ENCODE measurements at regions not wholly inside any gene's neighbourhood (a gene's known extent, or its start where the extent isn't known, plus 50 kb on each side); places are given as distances from the start of the nearest gene placed in this dataset.
"Not testable (repeated sequence)": the region's sequence is repeated elsewhere in the genome, so short reads cannot be mapped to it uniquely, and the experiment has no call there.

DNA sequence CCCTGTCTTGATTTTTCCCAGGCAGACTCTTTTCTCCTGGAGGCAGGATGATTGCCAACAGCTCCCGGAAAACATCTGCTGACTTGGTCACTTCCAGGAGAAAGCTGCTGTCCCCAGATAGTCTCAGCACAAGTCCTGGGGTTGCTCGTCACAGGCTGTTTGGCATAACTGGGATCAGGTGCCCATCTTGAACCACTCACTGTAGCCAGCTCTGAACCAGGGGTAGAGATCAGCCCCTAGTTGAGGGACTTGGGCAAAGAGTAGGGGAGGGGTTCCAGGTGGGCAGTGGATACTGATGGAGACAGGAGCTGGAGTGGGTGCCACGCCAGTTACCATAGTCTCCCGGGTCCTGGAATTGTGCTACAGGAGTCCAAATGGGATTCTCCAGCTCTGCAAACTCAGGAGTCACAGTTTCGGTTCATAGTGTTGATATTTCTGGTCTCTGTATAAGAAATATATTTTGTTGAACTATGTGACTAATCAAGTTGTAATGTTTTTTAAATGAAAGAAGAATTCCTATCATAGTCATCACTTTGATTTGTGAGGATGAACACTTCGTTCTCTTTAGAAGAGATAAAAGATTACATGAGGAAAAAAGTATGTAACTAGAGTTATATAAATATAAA lies 1154.5 kb downstream of the AACS start:
- DNase-seq = no peak

DNA sequence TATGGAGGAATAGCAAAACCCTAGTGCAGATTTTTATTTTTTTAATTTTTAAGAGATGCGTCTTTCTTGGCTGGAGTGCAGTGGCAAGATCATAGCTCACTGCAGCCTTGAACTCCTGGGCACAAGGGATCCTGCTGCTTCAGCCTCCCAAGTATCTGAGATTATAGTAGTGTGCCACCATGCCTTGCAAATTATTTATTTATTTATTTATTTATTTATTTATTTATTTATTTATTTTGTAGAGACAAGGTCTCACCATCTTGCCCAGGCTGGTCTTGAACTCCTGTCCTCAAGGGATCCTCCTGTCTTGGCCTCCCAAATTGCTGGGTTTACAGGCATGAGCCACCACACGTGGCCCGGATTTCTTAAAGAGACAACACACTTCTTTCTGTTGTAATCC lies 1158.8 kb downstream of the AACS start:
- no peak for DNase-seq

DNA sequence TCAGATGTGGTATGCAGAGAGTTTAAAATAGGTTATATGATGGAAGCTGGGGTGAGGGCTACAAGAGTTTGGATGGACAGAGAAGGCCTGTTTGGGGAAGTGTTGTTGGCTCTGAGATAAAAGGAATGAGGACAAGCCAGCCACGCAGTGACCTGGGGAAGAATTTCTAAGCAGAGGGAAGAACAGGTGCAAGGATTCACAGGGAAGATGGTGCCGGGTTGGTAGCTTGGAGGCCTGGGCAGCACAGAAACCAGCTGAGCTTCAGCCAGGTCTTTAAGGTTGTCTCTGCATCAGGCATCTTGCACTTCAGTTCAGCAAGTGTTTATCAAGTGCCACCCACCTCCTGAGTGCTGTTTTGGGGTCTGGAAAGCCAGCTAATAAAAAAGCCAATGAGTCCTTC lies 1163.7 kb downstream of the AACS start:
- no peak for DNase-seq

DNA sequence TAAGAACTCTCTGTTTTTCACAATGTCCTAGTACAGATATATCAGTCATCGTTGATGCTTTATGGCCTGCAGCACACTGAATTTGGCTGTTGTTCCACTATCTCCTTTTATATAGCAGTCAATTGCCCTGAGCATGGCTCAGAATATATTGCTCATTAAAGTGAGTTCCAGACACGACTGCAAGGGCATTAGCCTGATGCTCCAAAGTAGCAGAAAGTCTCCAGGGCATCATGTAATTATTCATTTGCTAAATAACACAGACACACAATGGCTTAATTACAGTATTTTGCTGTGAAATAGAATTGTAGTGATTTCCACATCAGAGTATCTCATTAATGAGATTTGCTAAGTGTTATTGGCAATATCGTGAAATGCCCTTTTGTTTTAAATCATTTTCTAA lies 1167.5 kb downstream of the AACS start:
- no peak for DNase-seq

DNA sequence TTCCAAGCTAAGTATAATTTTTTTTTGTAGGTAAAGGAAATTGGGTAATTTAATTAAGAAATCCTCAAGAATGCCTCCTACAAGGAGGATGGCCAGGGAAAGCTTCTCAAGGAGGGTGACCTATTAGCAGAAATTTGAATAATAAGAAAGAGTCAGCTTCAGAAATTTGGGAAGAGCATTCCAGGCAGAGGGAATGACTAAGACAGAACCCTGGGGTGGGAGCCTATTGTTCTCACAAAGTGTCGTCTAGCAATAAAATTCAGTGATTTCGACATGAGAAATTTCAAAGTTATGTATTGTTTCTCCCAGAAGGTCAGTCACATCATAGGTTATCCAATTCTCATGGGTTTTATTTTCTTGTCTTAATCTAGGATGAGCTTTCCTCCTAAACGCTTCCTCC lies 1168.4 kb downstream of the AACS start:
- DNase-seq = no peak

DNA sequence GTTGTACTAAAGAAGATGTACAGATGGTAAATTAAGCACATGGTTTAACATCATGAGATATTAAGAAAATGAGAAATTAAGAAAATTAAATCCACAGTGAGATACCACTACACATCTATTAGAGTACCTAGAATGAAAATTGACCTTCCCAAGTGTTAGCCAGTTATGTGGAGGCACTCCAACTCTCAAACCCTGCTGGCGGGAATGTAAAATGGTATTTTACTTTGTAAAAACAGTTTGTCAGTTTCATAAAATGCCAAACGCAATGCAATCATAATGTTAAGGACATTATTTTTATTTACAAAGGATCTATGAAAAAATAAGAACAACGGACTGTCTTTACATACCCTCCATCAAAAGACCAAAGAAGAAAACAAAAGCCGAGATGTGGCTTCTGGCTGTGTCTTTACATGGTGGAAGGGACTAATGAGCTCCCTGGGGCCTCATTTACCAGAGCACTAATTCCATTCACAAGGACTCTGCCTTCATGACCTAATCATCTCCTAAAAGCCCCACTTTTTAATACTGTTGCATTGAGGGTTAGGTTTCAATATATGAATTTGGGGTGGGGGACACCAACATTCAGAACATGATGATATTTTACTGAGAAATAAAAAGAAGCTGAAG lies 1178.7 kb downstream of the AACS start:
- no peak for DNase-seq

DNA sequence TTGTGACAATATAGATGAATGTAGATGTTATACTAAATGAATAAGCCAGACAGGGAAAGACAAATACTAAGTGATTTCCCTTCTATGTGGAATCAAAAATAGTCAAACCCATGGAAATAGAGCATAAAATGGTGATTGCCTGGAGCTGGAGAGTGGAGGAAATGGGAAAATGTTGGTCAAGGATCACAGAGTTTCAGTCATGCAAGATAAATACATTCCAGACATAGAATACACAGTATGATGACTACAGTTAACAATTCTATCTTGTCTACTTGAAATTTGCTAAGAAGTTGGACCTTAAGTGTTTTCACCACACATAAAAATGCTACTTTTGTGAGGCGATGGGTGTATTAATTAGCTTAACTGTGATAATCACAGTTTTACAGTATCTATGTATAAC lies 1182.7 kb downstream of the AACS start:
- no peak for DNase-seq

DNA sequence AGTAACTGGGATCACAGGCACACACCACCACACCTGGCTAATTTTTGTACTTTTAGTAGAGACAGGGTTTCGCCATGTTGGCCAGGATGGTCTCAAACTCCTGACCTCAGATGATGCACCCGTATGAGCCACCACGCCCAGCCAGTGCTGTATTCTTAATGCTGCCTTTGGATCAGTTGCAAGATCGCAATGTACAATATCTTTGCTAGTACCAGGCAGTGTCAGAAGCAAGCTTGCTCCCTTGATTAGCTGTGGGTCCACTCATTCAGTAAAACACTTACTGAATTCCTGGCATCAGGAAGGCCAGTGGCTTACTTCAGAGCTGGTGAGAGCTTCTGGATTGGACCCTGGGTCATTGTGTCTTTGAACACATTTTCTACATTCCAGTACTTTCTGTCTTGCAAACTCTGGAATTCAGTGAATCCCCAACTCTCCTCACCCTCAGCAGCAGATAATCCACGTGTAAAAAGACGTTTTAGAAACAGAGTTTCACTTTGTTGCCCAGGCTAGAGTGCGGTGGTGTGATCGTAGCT lies 1183.7 kb downstream of the AACS start:
- no peak for DNase-seq

DNA sequence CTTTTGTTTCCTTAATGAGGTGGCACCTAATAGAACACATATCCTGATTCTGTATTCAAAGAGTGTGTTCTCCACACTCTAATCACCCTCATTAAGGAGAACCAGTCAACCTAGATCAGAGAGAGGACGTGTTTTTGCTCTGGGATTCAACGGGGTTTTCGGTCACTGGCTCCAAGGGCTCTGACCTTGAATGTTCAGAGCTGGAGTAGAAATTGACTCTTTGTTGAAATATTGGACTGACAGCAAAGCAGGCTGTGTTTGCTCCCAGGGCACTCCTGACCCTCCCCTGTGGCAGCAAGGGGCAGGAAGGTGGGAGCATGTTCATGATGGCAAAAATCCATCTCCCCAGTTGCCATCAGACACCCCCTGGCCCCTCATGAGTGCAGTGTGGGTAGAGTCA lies 1193.0 kb downstream of the AACS start:
- no peak for DNase-seq

DNA sequence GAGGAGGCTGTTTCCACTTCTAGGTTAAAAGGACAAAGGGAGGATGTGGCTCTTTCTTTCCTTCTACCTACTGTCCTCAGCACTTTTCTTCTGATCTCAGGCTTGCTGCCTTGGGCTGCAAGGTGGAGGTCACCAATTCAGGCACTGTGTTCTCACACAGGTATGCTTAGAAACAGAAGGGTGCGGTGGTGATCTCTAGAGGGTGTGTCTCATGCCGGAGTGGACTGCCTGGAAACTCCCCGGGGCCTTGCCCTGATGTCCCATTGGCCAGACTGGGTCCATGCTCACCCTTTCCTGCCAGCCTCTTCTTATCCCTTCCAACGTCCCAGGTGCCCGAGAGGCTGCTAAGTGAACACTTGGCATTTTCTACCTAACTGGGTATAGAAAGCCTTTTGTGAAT lies 1197.6 kb downstream of the AACS start:
- no peak for DNase-seq

DNA sequence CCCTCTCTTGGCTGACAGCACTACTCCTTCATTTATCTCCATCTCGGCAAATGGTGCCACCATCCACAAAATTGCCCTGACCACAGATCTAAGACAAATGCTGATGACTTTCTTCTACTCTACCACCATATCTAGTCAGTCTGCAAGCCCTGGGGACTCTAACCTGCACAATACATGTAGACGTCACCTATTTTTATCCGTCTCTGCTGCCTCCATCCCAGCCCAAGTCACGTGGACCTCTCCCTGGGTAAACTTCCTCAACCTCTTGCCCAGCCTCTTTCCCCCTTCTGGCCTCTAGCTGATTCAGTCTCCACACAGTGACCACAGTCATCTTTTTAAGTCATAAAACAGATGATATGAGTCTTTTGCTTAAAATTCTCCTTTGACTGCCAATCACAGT lies 1203.0 kb downstream of the AACS start:
- DNase-seq = no peak

DNA sequence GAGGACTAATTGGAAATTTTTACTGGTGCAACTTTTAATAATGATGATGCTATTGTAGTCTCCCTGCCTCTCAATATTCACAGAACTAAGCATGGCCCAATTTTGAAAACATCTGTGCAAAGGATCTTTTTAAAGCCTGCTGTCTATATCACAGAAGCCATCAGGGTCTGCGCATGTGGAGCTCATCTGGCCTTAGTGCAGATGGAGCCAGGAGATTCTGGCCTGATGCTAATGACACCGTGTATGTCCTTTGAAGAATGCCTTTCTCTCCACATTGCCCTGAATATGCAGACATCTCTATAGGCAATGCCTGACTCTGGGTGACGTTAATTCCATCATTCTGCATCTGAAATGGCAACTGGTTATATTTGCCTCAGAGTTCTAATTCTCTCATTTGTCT lies 1205.9 kb downstream of the AACS start:
- DNase-seq = no peak

DNA sequence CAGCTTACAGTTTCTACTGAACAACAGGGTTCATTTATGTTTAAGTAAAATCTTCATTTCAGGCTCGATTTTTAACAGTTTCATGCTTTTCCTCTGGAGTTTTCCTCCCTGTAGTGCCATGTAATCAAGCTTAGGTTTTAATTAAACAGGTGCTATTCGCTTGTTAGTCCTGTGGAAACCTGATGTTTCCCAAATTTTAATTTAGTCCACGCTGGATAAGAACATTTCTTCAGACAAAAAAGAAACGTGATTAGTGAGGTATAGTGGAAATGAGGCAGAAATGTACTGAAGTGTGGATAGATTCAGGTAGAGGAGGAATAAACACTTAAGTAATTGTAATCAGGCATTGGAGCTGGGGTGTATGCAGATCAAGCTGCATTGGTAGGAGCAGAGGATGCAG lies 1217.5 kb downstream of the AACS start:
- no peak for DNase-seq

DNA sequence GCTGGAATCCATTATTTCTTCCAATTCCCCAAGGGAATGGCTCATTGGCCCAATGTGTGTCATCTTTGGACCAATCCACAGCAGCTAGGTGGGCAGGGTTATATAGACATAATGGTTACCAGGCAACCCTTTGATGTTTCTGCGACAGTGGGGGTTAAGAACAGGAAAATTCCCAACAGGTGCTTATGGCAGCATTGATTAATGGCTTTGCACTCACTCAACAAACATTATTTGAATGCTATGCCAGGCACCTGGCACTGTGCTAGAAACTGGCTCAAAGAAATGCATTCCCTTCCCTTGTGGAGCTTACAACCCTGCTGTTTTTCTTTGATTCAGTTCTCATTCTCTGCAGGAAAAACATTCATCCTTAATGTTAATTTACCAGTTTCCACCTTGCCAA lies 1221.0 kb downstream of the AACS start:
- DNase-seq = no peak

DNA sequence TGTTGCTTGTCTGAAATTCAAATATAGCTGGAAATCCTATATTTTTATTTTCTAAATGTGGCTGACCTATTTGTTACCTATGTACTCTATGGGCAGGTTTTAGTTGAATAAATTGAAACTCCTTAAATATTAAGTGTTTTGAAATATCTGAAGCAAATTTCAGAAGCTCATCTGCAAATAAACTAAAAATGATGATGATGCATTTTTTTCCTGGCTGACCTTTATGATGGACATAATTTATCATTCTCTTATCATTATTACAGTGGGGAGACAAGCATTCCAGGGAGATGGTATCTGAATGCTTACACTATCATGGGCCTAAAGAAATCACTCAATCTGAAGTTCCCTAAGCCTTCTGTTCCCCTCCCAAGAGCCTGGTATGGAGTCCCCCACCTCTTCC lies 1225.2 kb downstream of the AACS start:
- DNase-seq = no peak

DNA sequence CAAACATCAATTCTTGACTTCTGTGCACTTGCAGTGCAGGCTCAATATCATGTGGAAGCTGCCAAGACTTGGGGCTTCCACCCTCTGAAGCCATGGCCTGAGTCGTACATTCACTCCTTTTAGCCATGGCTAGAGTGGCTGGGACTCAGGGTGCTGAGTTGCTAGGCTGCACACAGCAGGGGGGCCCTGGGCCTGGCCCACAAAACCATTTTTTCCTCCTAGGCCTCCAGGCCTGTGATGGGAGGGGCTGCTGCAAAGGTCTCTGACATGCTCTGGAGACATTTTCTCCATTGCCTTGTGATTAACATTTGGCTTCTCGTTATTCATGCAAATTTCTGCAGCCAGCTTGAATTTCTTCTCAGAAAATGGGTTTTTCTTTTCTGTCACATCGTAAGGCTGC lies 1226.8 kb downstream of the AACS start:
- not testable (repeated sequence) for DNase-seq

DNA sequence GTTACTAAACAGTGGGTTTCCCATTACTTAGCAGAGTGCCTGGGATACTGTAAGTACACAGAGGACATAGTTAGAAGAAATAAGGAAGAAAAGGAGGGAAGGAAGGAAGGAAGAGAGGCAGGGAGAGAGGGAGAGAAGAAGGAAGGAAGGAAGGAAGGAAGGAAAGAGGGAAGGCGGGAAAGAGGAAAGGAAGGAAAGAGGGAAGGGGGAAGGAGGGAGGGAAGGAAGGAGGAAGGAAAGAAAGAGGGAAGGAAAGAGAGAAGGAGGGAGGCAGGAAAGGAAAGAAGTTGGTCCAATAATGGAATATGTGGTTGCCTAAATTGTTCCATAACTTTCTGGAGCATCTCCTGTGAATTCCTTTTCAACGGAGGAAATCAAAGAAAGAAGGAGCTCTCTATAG lies 1230.4 kb downstream of the AACS start:
- DNase-seq = no peak

DNA sequence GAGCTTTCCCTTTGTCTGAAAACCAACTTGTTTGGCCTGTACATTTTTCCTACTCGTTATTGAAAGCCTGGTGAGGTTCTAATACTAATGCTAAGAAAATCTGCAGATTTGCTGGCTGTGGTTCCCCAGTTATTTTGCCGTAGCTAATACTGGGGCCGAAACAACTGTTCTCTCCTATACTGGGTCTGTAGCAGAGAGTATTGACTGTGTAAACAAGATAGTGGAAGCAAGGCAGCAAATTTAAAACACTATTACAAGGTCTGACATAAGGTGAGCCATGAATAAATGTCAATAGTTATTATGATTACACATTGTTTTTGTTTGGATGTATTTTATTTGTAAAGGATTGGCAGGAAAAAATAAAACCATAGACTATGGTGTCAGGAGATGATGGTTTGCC lies 1244.0 kb downstream of the AACS start:
- no peak for DNase-seq

DNA sequence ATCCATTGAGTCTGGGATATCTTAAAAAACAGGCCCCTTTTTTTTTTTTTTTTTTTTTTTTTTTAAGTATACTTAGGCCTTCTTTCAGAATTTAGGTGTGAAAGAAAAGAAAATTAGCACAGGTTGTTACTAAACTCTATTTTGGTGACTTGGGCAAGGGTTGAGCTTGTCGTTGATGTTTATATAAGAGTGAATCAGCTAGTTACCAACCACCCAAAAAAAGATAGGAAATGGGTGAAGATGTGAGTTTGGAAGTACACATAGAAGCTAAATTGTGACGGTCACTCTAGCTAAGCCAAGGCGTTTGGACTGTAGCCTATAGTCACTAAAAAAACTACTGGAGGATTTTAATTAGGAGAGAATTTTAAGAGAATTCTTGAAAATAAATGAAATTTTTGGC lies 1247.2 kb downstream of the AACS start:
- no peak for DNase-seq

DNA sequence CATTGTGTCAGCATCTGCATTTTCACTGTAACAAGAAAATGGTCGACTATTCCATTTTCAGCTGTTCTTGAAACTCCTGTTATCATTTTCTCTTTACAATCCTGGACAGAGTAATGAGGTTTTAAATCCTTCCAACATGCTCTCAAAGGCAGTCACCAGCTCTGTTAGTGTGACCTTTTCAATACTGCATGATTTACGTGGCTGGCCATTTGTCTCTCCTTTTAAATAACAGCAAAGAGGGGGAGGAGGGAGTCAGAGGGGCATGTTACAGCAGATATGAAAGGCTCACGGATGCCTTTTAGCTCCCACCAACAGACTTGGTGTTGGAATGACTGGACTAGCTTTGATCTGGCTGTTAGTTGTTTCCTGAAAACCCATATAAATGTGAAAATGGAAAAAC lies 1251.2 kb downstream of the AACS start:
- no peak for DNase-seq

DNA sequence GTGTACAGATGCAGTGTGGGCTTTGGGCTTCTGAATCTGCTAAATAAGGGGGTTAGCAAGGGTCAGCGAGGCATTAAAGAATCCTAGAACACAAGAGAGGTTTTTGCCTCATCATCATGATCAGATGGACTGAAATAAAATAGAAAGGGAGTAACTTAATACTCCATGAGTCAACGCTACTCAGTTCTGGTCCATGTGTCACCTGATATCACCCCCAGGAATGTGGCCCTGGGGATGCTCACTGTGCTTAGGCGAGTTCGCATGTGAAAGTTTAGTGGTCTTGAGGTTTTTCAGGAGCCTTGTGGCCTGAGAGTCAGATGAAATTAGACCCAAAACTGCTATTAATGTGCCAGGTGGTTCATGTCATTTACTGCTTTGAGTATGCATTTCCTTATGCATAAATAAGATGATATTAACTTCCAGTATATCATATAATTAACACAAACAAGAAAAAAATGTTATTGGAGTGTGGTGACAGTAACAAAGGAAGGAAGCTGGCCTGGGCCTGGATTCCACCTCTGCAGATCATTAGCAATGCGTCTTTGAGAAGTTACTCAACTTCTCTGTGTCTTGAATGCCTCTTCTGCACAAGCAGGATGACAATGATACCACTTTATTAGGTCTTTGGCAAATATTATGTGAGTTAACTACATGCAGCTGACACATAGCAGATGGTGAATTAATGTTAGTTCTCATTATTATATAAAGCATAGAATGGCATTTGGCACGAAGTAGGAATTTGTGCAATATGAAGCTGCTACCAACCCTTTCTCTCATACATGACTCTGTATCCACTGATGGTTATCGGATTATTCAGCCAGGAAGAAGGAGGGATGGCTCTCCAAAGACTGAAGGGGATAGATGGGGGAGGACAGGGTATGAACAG lies 1272.6 kb downstream of the AACS start:
- DNase-seq = no peak

DNA sequence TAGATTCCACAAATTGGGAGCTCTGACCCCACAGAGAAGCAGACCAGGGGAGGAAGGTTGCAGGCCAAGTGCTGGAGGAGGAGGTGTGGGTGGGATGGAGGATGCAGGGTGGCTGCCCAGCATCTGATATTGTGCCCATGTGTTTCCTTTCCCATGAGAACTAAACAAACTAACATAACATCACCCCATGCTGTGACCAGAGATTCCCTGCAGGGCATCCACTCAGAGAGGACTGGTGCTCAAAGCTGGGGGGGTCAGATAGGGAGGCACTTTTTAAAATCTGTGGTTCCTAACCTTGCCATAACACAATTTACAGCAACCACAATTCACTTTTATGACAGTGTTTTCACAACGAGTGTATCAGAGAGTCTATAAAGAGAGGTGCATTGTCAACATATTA lies 1277.6 kb downstream of the AACS start:
- DNase-seq = no peak

DNA sequence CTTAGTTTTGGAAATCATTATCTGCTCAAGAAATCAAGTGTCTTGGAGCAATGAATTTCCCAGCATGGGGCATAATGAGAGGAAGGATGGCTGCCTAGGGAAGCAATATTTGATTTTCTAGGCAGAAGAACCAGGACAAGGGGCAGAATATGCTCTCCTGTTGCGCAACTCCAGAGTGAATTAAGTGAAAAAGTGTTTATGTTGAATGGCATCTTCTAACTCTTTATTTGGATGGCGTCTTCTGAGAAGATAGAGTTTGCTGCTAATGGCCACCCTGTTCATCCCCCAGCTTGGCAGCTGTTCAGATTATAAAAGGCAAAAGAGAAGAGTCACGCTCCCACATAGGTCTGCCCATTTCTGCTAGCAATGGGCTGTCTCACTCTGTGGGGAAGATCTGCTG lies 1278.1 kb downstream of the AACS start:
- DNase-seq = no peak

DNA sequence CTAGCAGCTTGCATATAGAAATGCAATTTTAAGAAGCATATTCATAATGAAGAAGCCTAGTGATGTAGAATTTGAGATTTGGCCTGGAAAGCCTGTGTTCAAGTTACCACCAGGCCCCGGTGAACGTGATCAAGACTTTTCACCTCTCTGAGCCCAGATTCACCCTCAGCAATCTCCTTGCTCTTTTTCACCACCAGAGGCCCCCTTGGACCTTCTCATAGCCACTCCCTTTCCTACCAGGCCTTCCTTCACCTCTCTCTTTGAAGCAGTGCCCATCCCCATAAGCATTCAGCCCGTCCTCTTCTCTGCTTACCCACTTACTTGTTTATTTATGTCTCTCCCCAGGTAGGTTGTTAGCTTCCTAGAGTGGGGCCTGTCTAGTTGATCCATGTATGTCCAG lies 1280.9 kb downstream of the AACS start:
- no peak for DNase-seq
